NAMALWA (cell line): ENCODE measurements at regions not wholly inside any gene's neighbourhood (a gene's known extent, or its start where the extent isn't known, plus 50 kb on each side); places are given as distances from the start of the nearest gene placed in this dataset.
A peak's percentile ranks its signal among the peaks of the same experiment; 100 is the strongest.

Source experiments
- DNase-seq: peaks from one replicate; pipeline ENCODE4 v3.0.0-alpha.2; 2015; ENCODE audit warnings: low spot score

DNA sequence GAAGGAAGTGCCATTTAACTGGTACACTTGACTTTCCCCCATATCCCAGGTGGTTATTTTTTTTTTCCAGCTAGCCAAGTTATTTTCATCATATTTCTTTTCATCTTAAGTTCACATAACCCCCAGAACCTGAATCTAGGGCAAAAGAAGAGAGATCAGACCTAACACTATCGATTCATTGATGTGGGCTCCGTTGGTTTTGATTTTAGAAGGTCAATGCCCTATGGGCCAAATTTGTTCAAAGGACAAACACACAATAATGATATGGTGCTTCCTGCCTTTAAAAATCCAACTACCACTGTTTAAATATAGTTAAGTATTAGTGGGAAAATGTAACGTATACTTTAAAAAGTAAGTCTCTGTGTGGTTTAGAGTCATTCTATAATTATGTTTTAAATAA, 665.7 kb downstream of the ZNF674 start:
- DNase-seq = no peak

DNA sequence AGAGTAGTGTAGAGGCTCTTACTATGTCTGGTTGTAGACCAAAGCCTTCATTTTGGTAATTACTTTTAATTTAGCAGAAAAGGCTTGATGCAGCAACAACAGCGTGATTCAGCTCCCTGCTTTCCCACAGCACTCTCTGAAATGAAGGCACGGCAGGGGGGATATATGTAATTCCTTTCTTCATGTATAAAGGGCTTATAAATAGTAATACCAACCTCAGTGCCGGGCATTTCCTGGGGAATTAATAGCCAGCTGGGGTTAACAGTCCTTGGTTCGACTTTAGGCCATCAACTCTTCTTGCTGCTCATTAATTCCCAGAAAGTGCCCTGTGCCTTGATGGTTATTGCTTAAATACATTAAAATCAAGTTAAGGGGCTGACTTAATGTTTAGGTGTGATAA, 669.0 kb downstream of the ZNF674 start:
- no peak for DNase-seq

- DNase-seq = no peak
Observed at GRCh38 chrX:45873781-45874180, 671.4 kb downstream of the ZNF674 start.

- no peak for DNase-seq
Observed at GRCh38 chrX:45872480-45872879, 671.8 kb upstream of the DIPK2B start.

- no peak for DNase-seq
Observed at GRCh38 chrX:45868425-45868824, 667.7 kb upstream of the DIPK2B start.

GRCh38 chrX:45862801-45863200, 662.1 kb upstream of the DIPK2B start:
- no peak for DNase-seq

DNA sequence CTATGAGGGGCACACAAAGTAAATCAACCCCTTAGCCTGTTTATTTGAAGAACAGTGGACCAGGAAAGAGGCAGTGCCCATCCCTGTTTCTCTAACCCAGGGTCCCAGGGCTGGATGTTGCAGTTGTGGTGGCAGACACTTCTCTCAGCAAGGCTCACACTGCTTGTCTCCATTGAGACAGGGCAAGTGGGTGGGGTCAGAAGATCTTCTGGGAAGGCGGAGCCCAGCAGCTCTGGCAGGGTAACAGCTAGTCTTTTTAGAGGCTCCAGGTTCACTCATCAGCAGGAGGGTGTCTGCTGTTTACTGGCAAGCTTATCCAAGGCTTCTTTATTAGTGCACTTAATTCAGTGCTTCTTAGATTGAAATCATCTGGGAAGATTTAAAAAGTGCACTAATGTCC, 659.8 kb upstream of the DIPK2B start:
- no peak for DNase-seq

DNA sequence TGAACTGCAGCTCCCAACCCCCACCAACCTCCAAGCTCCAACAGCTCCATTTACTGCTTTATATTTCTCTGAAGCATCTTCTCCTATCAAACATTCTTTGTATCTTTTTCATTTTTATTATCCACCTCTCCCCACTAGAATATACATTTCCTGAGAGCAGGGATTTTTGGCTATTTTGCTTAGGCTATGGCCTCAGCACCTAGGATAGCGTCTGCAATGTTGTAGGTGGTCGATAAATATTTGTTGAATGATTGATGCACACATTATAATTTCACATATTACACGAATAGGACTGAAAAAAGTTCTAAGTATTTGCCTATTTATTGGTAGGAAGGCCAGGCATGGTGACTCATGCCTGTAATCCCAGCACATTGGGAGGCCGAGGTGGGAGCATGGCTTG, 658.7 kb upstream of the DIPK2B start:
- no peak for DNase-seq

GRCh38 chrX:45852884-45853283, 652.2 kb upstream of the DIPK2B start:
- DNase-seq = no peak

GRCh38 chrX:45851434-45851991, 650.8 kb upstream of the DIPK2B start:
- peak; percentile 61 for DNase-seq

DNA sequence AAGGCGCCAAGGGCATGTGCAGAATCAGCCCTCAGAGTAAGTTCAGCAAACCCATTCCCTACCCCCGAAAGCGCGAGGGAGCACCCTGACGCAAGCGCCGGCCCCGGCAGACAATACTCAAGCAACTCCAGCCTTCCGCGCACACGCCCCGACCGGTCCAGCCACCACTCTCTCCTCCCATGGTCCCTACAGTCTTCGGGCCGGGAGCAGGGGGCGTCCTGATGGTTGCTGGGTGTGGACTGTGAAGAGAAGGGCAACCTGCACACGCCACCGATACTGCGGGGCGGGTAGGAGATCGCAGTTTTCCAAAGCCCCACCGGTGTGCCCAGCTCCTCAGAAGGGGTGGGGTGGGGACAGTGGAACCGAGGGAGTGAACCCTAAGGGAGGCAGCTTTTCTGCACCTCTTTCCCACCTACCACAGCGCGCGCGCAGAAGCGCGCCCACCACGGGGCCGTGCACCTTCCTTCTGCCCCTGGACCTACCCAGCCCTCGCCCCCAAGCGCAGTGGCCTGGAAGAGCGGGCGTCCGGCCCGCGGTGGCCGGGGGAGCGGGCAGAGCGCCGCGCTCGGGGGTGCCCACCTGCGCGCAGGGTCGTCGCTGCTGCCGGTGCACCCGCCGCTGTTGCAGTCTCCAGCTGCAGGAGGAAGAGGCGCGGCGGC, 650.2 kb upstream of the DIPK2B start:
- DNase-seq = peak; percentile 48

DNA sequence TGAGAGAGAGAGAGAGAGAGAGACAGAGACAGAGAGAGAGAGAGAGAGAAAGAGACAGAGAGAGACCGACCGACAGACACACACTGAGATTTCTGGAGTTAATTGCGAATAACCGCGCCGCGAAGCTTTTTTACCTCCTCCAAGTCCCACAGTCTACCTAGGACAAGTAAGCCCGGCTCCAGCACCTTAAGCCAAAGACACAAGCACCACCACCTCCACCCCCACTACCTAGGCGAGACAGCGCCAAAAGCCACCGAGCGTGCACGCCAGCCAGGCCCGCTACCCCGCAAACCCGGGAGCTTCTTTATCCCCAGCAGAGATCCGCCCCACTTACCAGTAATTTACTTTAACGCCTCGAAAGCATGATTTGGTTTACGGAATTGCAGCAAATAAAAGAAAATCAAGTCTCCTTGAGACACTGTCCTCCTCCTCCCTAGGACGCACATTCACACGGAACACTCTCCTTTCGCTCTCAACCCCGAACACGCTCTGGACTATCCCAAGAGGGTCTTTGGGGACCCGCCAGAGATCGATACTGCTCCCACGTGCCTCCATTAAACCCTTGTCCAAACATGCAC, 649.6 kb upstream of the DIPK2B start:
- DNase-seq = no peak

GRCh38 chrX:45849261-45849862, 648.7 kb upstream of the DIPK2B start:
- DNase-seq = peak; percentile 56

- DNase-seq = no peak
Observed at GRCh38 chrX:45847961-45848360, 647.3 kb upstream of the DIPK2B start.

GRCh38 chrX:45846328-45846727, 645.7 kb upstream of the DIPK2B start:
- DNase-seq = no peak

- no peak for DNase-seq
Observed at GRCh38 chrX:45845142-45845541, 644.5 kb upstream of the DIPK2B start.

- peak; percentile 16 for DNase-seq
Observed at GRCh38 chrX:45843518-45843917, 642.8 kb upstream of the DIPK2B start.

DNA sequence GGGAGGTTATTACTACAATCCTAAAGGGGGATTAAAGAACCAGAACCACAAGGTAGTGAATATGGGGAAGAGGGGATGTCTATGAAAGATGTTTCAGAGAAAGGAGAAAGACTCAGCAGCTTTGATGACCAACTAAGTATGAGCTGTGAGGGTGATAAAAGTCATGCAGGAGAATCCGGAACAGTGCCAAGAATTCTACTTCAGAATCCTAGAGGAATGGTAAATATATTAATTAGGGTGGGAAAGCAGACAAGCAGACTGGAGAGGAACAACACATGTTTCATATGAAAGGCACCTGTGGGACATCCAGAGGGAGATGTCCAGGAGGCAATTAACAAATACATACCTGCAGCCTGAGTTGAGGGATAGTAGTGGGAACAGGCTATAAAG, 642.2 kb upstream of the DIPK2B start:
- no peak for DNase-seq

GRCh38 chrX:45842207-45842925, 641.7 kb upstream of the DIPK2B start:
- DNase-seq = no peak

- DNase-seq = no peak
Observed at GRCh38 chrX:45840411-45840950, 639.8 kb upstream of the DIPK2B start.

GRCh38 chrX:45830343-45830742, 629.7 kb upstream of the DIPK2B start:
- no peak for DNase-seq

GRCh38 chrX:45824471-45824870, 623.8 kb upstream of the DIPK2B start:
- DNase-seq = no peak

DNA sequence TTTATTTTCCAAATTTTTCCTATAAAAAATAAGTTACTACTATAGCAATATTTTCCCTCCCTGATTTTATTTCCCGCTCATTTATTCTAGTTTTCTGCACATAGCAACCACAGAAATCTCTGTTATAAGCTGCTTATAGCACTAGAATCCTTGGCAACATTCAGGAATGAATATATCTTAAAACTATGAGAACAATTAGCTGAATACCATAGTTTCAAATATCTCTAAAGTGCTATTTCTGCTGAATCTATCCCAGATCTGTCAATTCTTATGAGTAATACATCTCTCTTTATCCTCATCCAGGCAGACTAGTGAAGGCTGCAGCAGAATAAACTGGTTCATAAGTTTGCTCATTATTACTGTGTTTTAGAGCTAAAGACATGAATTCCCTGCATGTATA, 622.9 kb upstream of the DIPK2B start:
- no peak for DNase-seq
